Right forelimb (tissue), 1 donor: ENCODE measurements at regions not wholly inside any gene's neighbourhood (a gene's known extent, or its start where the extent isn't known, plus 50 kb on each side); places are given as distances from the start of the nearest gene placed in this dataset.
A peak's percentile ranks its signal among the peaks of the same experiment; 100 is the strongest.
"Not testable (repeated sequence)": the region's sequence is repeated elsewhere in the genome, so short reads cannot be mapped to it uniquely, and the experiment has no call there.

Source experiments
- DNase-seq: peaks from one replicate; pipeline ENCODE4 v3.0.0-alpha.2; 2018

DNA sequence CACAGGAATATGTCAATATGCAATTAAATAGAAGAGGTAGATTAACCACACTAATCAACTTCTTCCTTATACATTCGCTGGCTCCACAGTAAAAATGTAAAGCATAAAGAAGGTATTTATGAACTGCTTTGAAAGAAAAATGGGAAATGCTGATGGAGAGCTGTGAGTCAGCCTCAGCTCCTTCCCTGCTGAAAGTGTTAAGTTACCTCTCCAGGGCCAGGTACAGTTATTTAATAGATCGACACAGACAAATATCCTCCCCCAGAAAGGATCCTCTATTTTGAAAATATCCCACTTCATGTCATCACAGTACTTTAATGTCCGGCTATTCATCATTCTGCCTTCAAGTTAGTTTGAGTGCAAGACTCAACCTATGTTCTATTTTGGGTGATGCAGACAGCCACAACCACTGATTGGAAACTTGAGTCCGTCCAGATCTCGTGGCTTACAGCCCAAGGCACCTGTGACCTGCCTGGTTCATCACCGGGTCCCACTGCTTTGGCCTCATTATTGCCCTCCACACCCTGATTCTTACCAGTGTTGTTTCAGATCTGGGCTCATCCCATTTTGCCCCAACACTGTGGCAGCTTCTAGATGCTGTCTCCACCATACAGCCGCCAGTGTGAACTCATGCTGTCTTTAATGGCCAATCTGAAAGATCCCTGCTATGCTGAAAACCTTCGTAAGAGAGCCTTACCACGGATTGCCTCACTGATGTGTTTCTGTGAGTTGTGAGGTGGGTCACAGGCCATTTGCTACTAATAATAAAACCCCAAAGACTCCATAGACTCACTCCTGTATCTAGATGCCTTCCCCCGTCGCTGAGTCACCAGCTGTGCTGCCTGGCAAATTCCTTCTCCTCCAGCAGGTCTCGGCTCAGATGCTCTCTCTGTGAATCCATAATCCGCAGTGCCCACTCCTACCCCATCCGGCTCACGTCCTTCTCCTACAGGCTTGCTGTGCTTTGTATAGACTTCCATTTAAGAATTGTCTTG, 56.2 kb upstream of the DDAH1 start:
- not testable (repeated sequence) for DNase-seq

DNA sequence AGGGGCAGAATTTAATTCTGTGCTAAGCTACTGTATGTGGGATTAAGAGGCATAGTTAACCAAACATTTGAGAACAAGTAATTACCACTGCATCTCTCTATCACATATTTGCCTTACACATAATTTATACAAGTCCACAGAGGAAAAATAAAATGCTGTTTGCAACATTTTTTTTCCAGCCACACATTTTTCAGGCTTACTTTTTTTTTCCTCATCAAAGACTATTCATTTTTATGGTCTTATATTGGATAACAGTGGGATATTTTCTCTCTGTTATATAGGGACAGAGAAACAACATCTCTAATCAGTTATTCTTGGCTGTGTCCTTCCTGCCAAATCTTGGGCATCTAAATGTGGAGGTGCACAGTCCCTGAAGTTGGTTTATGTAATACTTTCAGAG, 57.5 kb upstream of the DDAH1 start:
- DNase-seq = not testable (repeated sequence)

DNA sequence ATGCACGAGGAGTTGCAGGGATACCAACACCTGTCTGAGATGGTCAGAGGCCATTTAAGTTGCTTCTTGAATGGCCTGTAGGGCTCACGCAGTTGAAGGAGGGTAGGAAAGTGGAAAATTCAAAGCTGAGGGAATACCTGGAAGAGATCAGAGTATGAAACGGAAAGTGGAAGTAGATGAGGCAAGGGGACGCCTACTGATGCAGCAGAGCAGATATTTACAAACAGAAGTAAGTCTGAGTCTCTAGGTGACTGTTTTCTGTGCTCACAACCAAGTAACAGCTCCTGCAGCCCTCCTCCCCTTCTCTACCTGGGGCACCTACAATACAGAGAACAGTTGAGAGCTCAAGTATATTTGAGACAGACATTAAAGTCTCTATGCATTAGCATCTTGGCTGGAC, 57.5 kb upstream of the CCN1 start:
- DNase-seq = not testable (repeated sequence)

DNA sequence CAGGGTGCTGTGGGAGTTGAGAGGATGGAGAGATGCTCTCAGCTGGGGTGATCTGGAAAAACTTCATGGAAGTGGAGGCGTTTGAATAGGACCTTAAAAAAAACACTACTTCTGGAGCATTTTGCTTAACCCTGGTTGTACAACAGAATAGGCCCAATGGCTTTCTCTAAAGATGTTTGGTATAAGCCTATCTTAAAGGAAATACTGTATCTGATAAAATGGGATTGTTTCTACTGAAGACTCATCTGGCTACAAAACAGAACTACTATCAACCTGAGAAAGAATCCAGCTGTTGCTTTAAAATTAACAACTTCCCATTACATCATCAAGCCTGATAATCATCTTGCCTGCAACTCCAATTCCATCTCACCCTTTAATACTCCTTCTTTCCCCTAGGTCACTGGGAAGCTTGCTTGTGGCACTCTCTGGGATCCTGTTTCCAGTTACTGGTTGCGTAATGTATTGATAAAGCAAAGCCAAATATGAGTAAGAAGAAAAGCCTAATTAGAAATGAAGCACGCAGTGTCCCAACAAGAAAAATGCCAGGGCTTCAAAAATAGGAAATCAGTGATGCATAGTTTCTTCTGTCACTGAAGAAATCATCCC, 56.2 kb upstream of the CCN1 start:
- DNase-seq = not testable (repeated sequence)

DNA sequence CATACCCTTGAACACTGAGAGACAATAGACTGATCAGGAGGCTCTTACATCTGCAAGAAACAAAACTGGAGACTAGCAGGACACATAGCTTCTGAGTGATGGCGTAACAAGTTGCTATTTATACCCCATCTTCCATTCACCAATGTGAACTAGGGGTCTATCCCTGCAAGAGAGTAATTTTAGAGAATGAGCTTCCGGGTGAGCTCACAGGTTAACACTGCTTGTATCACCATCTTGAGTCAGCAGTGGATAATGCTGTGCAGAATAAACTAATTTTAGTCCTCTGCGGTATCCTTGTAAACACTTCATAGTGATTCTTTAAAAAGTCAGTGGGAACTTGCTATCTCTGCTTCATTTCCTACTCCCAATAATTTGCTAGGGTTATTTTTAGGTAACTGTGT, 55.0 kb upstream of the CCN1 start:
- DNase-seq = not testable (repeated sequence)

DNA sequence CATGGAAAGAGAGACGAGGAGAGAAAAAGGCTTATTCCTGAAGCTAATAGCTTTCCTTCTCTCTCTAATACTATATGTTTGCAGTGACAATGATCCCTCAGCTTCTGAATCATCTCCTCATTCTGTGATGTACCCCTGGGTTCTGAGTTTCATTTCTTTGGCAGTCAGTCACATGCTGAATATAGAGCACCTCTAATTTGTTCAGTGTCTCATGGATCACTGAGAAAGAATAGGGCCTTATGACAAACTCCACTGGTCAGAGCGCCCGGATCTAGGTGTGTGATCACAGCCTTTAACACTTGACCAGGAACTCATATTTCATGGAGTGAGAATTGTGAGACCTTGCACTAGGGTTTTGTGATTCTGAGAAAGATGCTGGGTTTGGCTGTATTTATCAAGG, 54.3 kb upstream of the CCN1 start:
- DNase-seq = not testable (repeated sequence)

DNA sequence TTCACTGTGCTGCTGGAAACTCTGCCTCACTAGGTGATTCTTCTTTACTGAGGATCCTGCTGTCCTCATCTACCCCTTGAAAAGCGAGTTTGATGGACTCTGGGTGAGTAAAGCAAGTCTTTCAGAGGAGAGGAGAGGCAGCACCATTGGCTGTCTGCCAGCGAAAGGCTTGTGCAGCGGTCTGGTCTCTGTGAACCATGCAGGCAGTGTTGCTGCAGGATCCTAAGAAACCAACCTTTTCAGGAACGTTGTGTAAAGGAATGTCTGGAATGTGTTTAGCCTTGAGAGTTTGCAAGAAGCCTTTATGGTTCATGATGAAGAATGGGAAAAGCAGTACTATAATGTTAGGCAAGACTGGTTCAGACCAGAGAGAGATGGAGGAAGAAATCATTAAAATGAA, 53.4 kb upstream of the CCN1 start:
- DNase-seq = peak; percentile 75
